GM18519 (cell line): ENCODE measurements at regions not wholly inside any gene's neighbourhood (a gene's known extent, or its start where the extent isn't known, plus 50 kb on each side); places are given as distances from the start of the nearest gene placed in this dataset.

ENCODE experiments used
- ATAC-seq: cut with Tn5 transposase; IDR thresholded peaks from one replicate; pipeline ENCODE4 v1.9.1; 2021; ENCODE audit warnings: mild to moderate bottlenecking, moderate library complexity; ENCODE audit not compliant: unreplicated experiment, low FRiP score

DNA sequence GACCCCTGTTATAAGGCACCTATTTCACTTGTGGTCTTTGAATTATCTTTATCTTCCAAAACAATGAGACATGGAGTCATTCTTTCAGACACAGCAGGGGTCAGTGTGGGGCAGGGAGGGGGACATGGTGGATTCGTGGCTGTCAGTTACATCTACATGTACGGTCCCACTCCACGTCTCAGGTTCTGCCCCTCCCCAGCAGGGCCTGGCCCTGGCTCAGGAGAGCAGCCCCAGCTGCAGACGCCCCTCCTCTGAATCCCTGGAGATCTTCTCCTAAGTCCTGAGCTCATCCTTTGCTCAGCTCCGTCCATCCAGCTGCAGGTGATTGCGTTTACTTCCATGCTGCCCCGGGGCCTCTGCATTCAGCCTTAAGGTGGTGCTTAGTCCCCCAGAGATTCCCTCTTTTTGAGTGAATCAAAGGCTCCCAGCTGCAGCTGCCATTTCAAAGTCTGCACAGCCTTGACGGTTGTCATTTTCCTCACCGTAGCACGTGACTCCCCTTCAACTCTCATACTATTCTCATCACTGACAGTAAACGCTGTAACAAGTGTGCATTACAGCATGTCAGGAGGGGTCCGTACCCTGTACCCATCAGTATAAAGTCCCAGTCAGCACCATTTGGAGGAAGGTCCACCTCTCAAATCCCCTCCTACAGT lies 113.4 kb upstream of the TCERG1L start:
- no peak for ATAC-seq

DNA sequence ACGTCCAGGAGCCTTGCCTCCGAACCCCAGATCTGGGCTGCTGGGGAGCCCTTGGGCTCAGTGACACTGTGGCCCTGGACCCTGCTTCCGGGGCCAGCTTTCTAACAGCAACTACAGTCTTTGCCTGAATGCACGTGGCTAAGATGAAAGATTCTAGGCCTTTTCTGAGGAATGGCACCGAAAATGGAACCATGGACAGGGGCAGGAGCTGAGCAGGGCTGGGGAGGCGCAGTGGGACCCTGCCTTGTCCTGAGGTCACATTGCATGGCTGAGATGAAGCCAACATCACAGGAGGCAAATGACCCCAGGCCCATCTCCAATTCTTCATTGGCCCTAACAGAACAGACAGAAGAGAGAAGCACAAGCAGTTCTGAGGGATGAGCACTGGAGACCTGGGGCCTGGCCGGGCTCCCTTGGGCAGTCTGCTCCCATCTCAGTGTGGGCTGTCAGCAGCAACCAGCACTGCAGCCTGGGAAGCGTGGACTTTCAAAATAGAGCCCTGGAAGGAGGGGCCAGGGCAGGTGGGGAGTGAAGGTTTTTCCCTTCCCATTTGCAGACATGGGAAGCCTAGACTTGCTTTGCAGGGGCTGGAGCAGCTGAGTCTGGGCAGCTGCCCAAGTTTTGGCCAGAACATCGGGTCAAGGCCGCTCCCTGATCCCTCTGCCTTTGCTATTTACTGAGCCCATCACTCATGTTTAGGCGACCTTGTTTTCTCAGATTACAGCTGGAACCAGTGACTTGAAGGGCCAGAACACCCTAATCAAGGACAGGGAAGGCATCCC lies 114.4 kb upstream of the TCERG1L start:
- no peak for ATAC-seq

DNA sequence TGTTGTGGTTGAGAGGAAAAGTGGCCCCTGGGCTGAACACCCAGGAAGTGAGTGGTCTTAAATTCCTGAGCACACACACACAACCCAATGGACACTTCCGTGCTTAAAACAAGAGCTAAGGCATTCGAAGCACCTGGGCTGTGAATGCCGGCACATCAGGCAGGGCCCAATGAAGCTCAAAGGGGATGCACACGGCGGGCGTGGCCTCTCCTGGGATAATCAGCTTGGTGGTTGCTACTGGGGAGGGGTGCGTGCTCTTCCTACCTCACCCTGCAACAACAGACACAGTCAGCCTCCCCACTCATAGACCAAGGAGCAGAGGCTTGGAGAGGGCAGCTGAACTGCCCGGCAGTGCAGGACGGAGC lies 115.0 kb upstream of the TCERG1L start:
- no peak for ATAC-seq

DNA sequence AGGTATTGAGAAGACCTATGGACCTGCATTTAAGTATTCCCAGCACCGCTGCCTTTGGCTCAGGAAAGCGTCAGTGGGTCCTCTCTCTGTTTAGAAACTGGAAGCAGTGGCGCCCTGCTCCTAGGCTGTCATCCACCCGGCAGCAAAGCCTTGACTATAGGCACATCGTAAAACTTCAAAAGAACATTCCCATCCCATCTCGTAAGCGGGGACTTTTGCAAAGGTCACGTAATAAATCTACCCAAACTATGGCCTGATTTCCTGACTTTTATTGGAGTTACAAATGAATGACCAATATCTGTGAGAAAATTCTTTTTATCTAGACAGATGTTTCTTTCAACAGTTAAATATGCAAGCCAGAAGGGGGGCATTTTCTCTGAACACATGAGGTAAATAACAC lies 115.8 kb upstream of the TCERG1L start:
- ATAC-seq = no peak

DNA sequence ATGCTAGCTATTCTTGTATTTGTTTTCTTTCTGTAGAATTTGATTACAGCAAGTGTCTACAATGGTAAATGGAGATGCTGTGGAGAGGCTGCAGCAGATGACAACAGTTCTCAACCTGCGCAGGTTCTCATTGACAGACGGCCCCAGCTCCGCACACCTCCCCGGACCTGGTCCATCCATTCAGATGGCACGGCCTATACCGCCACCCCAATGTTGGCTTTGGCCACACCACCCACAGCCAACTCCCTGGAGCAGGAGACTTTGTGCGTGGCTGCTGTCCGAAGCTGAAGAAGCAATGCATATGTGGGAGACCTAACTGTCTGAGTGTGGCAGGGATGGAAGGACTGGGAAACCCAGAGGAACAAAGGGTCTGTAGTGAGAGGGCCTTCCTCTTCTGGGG lies 116.4 kb upstream of the TCERG1L start:
- no peak for ATAC-seq

DNA sequence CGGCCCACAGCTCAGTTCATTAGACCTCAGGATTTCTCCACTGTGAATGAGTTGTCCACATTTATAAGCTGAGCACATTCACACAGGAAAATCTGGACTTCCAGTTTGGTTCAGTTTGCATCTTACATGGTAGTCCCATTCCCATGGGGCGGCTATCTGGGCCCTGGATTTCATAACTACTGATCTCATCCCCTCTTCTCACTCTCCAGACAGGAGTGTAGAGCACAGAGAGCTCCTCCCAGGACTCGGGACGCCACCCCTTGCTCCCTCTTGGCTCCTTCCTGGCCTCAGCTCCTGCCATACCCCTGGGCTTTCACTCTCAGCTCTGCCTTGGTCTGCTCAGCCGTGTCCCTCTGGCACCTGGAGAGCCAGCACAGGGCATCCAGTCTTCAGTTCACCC lies 117.6 kb upstream of the TCERG1L start:
- no peak for ATAC-seq

DNA sequence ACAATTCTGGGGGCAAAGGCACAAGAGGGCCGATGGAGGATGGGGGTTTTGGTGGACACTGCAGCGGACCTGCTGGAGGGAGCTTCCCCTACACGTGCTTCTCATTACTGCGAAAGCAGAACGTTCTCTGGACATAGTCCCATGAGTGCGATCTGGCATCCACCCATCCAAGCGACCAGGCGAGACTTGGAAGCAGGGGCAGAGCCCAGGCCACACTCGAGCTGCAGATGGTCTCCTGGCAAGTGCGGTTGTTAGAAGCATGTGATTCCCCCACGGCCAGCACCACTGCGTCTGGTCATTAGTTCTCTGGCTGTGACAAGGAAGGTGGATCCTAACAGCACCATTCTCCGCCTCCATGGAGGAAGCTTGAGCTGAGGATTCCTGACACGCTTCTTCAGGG lies 118.4 kb upstream of the TCERG1L start:
- no peak for ATAC-seq

DNA sequence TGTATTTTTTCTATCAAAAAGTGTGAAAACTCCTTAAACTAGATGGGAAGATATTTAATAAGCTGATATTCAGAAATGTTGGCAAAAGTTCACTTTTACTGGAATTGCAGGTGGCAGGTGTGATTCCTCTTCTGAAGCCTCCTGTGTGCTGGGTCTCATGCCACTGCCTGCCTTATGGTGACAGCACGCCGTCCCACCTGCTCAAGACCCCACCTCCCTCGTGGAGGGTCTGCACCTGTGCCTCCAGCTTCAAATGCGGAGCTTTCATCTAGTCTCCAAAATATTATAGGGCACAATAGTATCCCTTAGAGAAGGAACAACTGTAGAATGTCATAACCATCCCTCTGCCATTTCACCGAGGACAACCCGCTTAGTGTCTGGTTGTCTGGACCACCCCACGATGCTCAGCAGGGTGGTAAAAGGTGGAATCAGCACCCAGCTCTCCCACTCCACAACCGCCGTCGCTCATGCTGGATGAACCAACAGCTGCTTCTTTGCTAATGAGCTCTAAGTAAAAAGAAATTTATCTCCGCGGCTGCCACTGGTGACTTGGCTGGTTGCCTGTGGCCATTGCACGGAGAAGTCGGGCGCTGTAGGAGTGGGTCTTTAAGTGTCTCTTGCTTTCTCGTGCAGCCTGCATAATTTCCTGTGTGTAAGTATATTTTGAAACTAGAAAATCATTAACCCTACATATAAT lies 119.3 kb upstream of the TCERG1L start:
- ATAC-seq = no peak

DNA sequence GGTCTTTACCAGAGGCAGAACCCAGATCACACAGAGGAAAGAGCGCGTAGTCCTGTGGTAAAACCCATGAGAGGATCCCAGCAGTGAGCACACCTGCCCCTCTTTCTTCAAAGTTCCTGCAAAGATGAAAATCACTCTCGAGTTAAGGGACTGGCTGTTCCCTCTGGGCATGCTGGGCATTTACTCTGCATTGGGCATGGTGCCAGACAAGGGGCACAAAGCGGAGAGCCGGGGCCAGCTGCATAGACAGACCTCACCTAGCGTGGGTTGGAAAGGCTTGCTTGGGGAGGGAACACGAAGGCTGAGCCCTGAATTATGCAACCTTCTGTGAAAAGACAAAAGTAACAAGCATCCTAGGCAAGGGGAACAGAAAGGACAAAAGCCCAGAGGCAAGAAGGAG lies 120.0 kb upstream of the TCERG1L start:
- ATAC-seq = no peak

DNA sequence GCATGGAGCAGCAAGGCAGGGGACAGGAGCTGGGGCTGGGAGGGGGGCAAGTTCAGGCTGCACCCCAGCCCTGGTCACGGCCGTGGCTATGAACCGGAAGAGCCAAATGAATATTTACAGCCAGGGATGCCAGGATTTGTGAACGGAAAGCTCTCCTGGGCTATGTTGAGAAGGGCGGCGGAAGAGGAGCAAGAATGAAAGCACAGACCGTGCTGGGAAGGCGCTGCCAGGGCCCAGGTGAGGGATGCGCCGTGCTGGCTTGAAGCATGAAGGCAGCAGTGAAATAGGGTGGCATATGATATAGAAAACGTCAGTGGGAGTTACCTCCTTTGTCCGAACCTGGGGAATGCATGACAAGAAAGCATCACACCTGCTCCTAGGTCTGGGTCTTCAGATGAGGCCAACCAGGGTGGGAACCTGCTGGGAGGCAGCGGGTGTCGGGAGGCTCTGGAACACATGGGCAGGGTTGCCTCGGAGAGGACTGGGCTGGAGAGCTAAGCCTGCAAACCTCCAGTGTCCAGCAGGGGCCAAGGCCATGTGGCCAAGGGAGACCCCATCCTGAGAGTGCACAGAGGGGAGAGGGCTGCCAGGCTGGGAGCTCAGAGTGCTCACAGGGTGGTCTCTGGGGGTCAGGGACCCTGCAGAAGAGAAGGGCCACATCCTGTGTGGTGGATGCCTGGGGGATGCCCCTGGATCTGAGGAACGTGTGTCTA lies 120.6 kb upstream of the TCERG1L start:
- ATAC-seq = no peak

DNA sequence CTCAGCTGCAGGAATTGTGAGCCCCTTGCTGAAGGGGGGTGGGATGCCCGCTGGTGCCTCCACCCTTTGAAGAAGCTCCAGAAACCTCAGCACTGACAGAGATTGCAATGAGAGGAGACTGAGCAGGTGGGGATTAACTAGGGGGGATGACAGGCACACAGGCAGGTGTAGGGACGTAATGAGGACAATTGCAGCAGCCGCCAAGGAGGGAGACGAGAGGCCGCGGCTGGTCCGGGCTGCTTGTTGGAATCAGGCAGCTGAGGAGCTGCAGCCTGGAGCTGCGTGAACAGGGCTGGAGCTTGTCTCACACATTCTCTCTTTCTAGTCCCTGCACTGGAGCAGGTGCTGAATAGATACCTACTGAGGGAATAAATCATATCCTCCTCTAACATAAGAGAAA lies 122.0 kb upstream of the TCERG1L start:
- no peak for ATAC-seq

DNA sequence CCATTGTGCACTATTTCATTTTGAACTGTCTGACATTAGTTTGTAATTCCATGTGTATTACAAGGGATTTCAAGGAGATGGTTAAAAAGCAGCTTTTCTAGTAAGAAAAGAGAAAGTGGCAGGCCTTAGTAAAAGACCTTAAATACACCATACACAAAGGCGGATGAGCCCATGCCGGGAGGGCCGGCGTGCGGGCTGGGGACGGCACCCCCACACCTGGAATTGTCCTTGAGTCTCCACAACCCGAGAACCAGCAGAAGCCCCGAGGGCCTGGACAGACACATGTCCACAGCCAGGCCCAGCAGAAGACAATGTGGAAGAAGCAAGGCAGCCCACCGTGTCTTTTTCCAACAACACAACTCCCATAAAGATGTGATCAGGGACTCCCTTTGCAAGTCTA lies 123.7 kb upstream of the TCERG1L start:
- ATAC-seq = no peak

DNA sequence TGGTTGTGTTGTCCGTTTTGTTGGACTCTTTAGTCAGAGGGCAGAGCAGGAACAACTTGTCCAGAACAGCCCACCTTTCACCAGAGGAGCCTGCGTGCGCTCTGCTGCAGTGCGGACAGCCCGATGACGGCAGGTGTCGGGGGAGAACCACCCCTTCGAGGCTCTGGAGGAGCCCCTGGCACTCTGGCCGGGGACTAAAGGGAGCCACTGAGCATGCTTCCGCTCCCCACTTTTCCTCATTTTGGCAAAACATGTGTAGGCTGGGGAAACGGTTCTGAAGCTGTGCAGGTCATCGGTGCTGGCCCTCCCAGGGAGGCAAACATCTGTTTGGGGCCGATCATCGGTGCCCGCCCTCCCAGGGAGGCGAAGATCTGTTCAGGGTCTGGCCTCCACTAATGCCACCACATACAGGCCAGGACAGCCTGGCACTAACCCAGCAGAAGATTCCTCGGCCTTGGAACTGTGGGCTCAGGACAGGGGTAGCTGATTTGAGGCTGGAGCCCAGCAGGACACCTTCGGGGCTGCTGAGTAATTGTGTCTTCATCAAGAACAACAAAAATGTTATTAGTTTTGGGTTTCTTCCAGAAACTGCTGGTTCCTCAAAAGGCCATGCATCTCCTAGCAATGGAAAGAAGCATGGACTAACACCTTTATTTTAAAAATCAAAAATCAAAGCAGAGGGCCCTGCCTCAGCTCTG lies 124.4 kb upstream of the TCERG1L start:
- ATAC-seq = no peak

DNA sequence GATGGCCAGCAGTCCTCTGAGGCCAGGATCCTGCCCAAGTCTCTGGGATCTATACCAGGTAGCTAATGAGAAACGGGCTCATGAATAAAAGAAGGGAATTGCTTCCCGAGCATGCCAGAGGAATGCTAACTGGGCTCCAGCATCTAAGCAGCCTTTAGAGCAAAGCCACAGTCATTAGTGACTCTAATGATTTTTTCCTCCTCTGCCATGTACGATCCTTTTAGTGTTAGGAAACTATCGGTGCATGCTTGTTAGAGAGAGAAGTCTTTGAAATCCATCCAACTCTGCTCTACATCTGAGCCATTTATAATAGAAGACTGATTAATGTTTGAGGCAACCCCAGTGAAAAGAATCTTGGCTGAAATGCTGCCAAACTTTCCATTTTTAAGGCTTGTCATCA lies 124.9 kb upstream of the TCERG1L start:
- ATAC-seq = no peak

DNA sequence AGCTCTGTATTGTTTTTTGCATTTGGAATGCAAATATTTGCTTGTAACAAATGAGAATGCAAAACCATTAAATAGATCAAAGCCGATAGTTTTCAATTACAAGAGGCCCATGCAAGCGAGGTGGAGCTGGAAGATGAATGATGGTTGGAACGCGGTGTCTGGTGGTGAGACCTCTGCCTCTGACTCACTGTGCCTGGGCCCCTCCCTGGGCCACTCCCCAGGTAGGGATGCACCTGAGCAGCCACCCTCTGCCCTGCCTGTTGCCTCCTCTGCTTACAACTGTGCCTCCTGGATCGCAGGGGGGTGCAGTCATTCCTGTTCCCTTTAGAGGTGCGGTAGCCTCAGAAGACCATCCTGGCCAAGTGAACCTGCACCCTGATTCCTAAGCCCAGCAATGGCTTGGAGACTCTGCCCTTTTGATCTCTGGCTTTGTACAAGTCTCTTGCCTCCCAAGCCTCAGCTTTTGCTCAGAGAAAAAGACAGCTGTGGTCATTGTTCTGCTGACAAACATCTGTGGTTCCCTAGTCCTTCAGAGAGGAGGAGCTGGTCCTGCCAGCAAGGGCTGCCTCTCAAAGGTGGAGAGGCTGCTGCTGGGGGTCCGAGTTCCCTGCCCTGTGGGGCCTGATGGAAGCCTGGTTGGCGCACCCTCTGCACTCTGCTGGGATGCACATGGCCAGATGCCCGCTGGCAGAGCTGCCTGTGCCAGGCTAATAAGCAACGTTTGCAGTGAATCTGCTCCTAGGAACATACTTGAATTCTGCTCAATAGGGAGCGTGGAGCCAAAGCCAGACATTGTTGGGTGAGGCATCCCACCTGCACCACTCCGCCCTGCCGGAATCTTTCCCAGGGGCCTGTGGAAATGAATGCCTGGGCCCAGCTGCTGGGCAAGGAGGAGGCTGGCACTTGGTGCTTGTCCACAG lies 126.3 kb upstream of the TCERG1L start:
- ATAC-seq = no peak

DNA sequence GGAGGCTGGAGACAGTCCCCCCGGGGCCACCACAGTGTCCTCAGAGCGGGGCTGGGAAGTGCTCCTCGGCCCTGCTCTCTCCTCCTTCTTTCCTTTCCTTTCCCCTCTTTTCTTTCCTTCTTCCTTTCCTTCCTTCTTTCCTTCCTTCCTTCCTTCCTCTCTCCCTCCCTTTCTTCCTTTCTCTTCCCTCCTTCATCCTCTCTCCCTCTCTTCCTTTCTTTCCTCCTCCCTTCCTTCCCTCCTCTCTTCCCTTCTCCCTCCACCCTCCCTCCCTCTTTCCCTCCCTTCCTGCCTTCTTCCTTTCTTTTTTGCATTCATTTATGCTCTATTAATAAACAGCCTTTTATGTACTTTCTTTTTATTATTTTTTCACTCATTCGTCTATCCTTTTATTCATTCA lies 127.1 kb upstream of the TCERG1L start:
- ATAC-seq = no peak

DNA sequence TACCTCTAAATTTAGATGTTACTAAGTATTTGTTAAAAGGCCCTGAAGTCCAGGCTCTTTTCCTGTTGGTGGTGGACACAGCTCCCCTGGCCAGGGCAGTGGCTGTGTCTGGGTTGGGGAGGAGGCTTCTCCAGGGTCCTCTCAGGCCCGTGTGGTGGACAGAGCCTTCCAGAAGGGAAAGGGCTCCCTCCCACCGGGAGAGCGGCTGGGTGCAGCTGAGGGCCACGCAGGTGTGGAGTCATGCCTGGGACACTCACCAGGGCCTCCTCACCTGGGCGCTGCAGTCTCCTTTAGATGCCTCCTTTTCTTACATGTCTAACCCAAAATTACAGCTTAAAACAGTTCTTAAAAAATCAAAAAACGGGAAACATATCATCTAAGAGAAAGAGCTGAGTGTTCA lies 128.2 kb upstream of the TCERG1L start:
- no peak for ATAC-seq

DNA sequence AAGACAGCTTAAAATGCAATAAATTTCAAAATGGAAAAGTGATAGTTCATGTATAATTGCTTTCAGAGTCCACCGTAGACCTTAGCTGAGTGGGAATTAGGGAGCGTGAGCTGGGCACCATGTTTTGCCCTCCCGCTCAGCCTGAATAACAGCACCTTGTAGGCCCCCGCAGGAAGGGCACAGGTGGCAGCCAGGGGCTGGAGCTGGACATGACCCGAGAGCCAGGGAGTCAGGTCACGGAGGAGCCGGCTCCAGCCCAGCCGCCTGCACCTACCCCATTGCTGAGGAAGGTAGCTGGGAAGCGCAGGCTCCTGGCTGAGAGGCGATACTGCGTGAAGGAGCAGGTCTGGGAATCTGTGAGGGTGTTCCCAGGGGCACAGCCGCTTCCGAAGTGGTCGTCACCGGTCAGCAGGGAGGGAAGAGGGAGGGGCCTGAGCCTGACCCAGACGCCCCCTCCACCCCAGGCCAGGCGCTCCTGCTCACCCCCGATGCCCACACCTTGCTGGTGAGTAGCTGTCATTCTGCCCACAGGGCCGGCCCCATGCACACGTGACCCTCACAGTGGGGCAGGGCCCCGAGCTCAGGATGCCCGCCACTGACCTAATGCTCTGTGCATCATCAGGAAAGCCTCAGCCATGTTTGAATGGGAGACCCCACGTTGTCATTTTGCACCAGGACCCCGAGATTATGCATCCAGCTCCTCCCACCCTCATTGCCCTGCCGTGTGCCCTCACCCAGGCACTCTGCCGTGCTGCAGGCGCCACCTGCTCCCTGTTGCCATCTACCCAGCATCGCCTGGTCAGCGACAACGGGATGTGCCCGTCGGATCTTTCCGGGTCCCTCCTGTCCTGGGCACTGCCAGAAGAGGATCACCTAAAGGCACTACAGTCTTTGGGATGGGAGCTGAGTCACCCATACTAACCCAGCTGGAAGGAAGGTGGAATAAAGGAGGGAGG lies 129.2 kb upstream of the TCERG1L start:
- ATAC-seq = no peak
